VCaP (cell line): ENCODE measurements at regions not wholly inside any gene's neighbourhood (a gene's known extent, or its start where the extent isn't known, plus 50 kb on each side); places are given as distances from the start of the nearest gene placed in this dataset.

Experiments used
- H3K27ac ChIP-seq: fragments of 450-650 bp; 2 replicates; pipeline ENCODE4 v1.5.1; 2017
- CTCF ChIP-seq: fragments of 450-650 bp; conservative IDR thresholded peaks from 2 replicates; pipeline ENCODE4 v1.5.1; 2017; ENCODE audit warnings: mild to moderate bottlenecking, moderate library complexity

GRCh38 chr1:234683861-234684632 is 74.1 kb upstream of the IRF2BP2 start:
- TF ChIP-seq CTCF, result no peak
- no peak overlapping the region for H3K27ac ChIP-seq

DNA sequence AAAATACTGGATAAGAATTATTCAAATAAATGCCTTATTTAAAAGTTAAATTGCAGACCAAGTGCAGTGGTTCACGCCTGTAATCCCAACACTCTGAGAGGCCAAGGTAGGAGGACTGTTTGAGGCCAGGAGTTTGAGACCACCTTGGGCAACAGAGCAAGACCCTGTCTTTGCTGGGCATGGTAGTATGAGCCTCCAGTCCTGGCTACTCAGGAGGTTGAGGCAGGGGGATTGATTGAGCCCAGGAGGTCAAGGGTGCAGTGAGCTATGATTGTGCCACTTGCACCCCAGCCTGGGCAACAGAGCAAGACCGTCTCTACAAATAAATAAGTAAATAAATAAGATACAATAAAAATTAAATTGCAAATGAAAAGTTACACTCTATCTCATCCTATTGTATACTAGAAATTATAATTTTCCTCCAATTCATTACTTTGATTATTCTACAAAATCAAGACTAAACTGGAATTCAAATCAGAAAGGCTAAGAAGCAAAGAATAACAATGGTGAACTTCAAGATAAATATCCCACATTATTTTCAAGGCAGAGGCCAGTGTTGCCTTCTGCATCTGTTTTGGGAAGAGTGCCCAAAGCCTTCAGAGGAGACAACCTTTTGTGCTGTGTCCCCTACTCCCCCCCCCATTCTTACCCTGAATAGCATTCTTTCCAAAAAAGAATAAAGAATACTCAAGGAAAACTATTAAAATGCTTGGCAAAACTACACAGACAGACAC is 73.3 kb upstream of the IRF2BP2 start:
- no peak overlapping the region for H3K27ac ChIP-seq
- no peak for TF ChIP-seq CTCF

- no peak for TF ChIP-seq CTCF
- H3K27ac ChIP-seq, result no peak overlapping the region
These were observed 72.0 kb upstream of the IRF2BP2 start for GRCh38 chr1:234681990-234682389.

DNA sequence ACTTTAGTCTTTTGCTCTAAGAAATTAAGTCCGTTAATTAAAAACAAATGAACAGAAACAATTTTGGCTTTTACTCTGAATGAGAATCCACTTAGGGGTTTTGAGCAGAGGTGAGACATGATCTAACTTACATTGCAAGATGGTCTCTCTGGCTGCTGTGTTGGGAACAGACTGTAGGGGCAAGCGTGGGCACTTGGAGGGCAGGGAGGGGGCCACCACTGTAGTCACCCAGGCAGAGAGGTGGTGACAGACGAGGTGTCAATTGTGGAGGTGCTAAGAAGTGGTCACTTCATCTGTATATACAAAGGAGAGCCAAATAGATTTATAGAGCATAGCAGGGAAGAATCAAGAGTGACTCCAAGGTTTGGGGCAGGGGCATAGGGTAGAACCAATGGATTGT is 71.1 kb upstream of the IRF2BP2 start:
- no peak overlapping the region for H3K27ac ChIP-seq

GRCh38 chr1:234680331-234680904 is 70.4 kb upstream of the IRF2BP2 start:
- TF ChIP-seq CTCF, result no peak
- H3K27ac ChIP-seq, result no peak overlapping the region

More for the DNA sequence above, 71.1 kb upstream of the IRF2BP2 start:
- TF ChIP-seq CTCF, result no peak

DNA sequence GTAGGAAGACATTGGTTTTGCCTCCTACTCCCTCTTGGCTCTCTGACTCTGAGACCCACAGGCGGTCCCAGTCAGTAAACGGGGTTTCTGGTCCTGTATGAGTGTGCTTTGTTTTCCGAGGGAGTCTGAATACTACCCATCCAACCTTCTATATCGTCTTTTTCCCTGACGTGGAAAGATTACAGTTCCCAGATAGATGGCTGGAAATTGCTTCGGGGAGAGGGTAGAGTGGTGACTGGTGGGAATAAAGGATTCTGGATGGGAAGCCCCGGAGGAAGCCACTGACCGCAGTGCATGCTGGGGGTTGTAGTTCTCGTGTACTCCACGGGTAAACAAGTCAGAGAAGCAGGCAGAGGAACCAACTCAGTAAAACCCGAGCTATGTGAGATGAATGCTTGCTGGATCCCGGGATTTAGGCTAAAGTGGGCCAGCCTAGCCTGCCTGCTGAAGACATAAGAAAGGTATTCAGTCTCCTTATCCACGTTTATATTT is 66.2 kb upstream of the IRF2BP2 start:
- no peak for TF ChIP-seq CTCF
- H3K27ac ChIP-seq, result peak overlapping the region; percentile 43; the same call in 1 of the 2 replicates

DNA sequence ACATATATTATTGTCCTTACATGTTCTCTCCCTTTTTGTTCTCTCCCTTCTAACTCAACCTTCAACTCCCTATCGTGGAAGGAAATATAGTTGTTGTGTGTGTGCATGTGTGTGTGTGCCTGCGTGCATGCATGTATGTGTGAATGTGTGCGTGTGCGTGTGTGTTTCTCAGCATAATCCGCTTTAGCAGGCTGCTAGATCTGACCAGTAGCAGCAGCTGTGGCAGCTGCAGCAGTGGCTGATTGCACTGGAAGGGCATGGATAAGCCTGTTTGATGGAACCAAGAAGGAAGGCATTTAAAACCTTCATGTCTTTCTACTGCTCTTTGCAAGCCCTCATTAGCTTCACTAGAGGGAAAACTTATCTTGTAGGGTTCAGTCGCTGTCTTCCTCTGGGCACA is 65.6 kb upstream of the IRF2BP2 start:
- no peak for TF ChIP-seq CTCF
- peak overlapping the region; percentile 43; the same call in 1 of the 2 replicates for H3K27ac ChIP-seq
